A549 (cell line): ENCODE measurements at regions not wholly inside any gene's neighbourhood (a gene's known extent, or its start where the extent isn't known, plus 50 kb on each side); places are given as distances from the start of the nearest gene placed in this dataset.

Experiments used
- ATAC-seq, 2 experiments: fragments of 200-7000 bp in 1 of 2; fragments of >200 bp in 1 of 2; cut with Nextera tagmentation in 1 of 2; cut with Tn5 transposase in 1 of 2; 3 replicates each; pipeline versions ENCODE4 v1.8.0 to v1.9.1; 2018 to 2020; ENCODE audit warnings: mild to moderate bottlenecking in 1 of 2, moderate library complexity in 1 of 2
- CTCF ChIA-PET: fragments of 300-600 bp; sonication (Branson Sonifier 250); formaldehyde crosslinking; extraction: SDS; loops from one replicate; lab custom pipeline; 2021; ENCODE audit warnings: antibody characterized with exemption, inconsistent platforms; lab: Yijun Ruan, JAX
- POLR2A ChIA-PET: fragments of 350-600 bp; formaldehyde crosslinking; extraction: SDS; loops from one replicate; lab custom pipeline; 2021; ENCODE audit warnings: antibody characterized with exemption, inconsistent platforms; lab: Yijun Ruan, JAX
- DNase-seq, 2 experiments: peaks; one replicate each; pipeline versions ENCODE4 v3.0.0 to v3.0.0-alpha.2; 2011 to 2016; ENCODE audit warnings: low read depth in 1 of 2, low spot score in 1 of 2
- FAIRE-seq: peaks from 2 replicates; lab custom pipeline; 2011; peaks lifted over from hg19 to GRCh38; lab: Jason Lieb, UNC
- H3K27ac ChIP-seq, 2 experiments: fragments of >200 bp; sonication (Bioruptor Twin); formaldehyde crosslinking; 3 replicates each; pipeline ENCODE4 v1.5.1; 2016 to 2017
- H3K4me1 ChIP-seq: fragments of >200 bp; sonication (Bioruptor Twin); formaldehyde crosslinking; 3 replicates; pipeline ENCODE4 v1.6.1; 2016
- H3K4me2 ChIP-seq: fragments of >200 bp; sonication (Bioruptor Twin); formaldehyde crosslinking; 3 replicates; pipeline ENCODE4 v1.6.1; 2016
- H3K4me3 ChIP-seq: fragments of >200 bp; sonication (Bioruptor Twin); formaldehyde crosslinking; 3 replicates; pipeline ENCODE4 v1.5.1; 2016
- H3K9me3 ChIP-seq: fragments of >200 bp; sonication (Bioruptor Twin); formaldehyde crosslinking; 3 replicates; pipeline ENCODE4 v1.6.1; 2016
- ATOH8 ChIP-seq: fragments of 250-450 bp; sonication (Bioruptor Pico); IDR thresholded peaks from 2 replicates; pipeline ENCODE4 v1.5.0; 2020; ENCODE audit warnings: low read depth, mild to moderate bottlenecking, moderate library complexity
- CEBPB ChIP-seq, 2 experiments: fragments of >200 bp in 1 of 2; sonication (Bioruptor Twin) in 1 of 2; formaldehyde crosslinking in 1 of 2; IDR thresholded peaks; 2 replicates each; pipeline ENCODE4 v1.6.1; 2012 to 2016
- CTCF ChIP-seq: fragments of >200 bp; sonication (Bioruptor Twin); formaldehyde crosslinking; IDR thresholded peaks from 3 replicates; pipeline ENCODE4 v1.5.1; 2016
- EHF ChIP-seq: fragments of 250-450 bp; sonication (Bioruptor Pico); IDR thresholded peaks from 2 replicates; pipeline ENCODE4 v1.5.0; 2020; ENCODE audit warnings: mild to moderate bottlenecking
- GATA3 ChIP-seq: IDR thresholded peaks from 2 replicates; pipeline ENCODE4 v1.6.1; 2012; ENCODE audit warnings: borderline replicate concordance
- HDAC2 ChIP-seq: fragments of 200-600 bp; sonication (generic); IDR thresholded peaks from 2 replicates; pipeline ENCODE4 v1.6.1; 2016
- HEYL ChIP-seq: fragments of 250-450 bp; sonication (Bioruptor Pico); IDR thresholded peaks from 2 replicates; pipeline ENCODE4 v1.8.0; 2021; ENCODE audit warnings: mild to moderate bottlenecking, moderate library complexity
- HOXA7 ChIP-seq: fragments of 250-450 bp; sonication (Bioruptor Pico); IDR thresholded peaks from 2 replicates; pipeline ENCODE4 v1.5.0; 2020; ENCODE audit warnings: mild to moderate bottlenecking, moderate library complexity
- HOXB13 ChIP-seq: fragments of 250-450 bp; sonication (Bioruptor Pico); IDR thresholded peaks from 2 replicates; pipeline ENCODE4 v1.5.0; 2020; ENCODE audit warnings: low read depth, mild to moderate bottlenecking, moderate library complexity
- MAFK ChIP-seq: fragments of 450-650 bp; IDR thresholded peaks from 2 replicates; pipeline ENCODE4 v1.6.1; 2014; ENCODE audit not compliant: partially characterized antibody
- NR3C1 ChIP-seq: fragments of >200 bp; sonication (Bioruptor Twin); formaldehyde crosslinking; IDR thresholded peaks from 3 replicates; pipeline ENCODE4 v1.6.1; 2017
- PHF8 ChIP-seq: fragments of 200-600 bp; sonication (generic); IDR thresholded peaks from 2 replicates; pipeline ENCODE4 v1.6.1; 2016; ENCODE audit warnings: low read depth, mild to moderate bottlenecking, antibody characterized with exemption, moderate library complexity, borderline replicate concordance
- POLR2A ChIP-seq: IDR thresholded peaks from 2 replicates; pipeline ENCODE4 v1.6.1; 2012; ENCODE audit warnings: mild to moderate bottlenecking, low read length
- POLR2AphosphoS2 ChIP-seq: conservative IDR thresholded peaks from 2 replicates; pipeline ENCODE4 v1.6.1; 2012; ENCODE audit warnings: low read length, improper control_type of control experiment, inconsistent platforms
- REST ChIP-seq: fragments of 200-600 bp; sonication (generic); IDR thresholded peaks from 2 replicates; pipeline ENCODE4 v1.6.1; 2016; ENCODE audit warnings: antibody characterized with exemption, mild to moderate bottlenecking, moderate library complexity
- RFX5 ChIP-seq: fragments of 450-650 bp; IDR thresholded peaks from 2 replicates; pipeline ENCODE4 v1.7.1; 2014; ENCODE audit warnings: antibody characterized with exemption, mild to moderate bottlenecking, moderate library complexity
- TFCP2L1 ChIP-seq: fragments of 250-450 bp; sonication (Bioruptor Pico); IDR thresholded peaks from 2 replicates; pipeline ENCODE4 v1.5.0; 2021; ENCODE audit warnings: mild to moderate bottlenecking
- TP53 ChIP-seq: fragments of 250-450 bp; sonication (Bioruptor Pico); IDR thresholded peaks from 2 replicates; pipeline ENCODE4 v1.5.0; 2021; ENCODE audit warnings: mild to moderate bottlenecking, moderate library complexity
- ZFP36 ChIP-seq: fragments of 450-650 bp; IDR thresholded peaks from 2 replicates; pipeline ENCODE4 v1.6.1; 2014; ENCODE audit warnings: borderline replicate concordance; ENCODE audit not compliant: partially characterized antibody
- ZNF302 ChIP-seq: fragments of 250-450 bp; sonication (Bioruptor Pico); IDR thresholded peaks from 2 replicates; pipeline ENCODE4 v1.9.0; 2021; ENCODE audit warnings: inconsistent platforms, mild to moderate bottlenecking, moderate library complexity
- WGBS: methylation state at CpG from one replicate; pipeline ENCODE4 v1.1.6; 2017; ENCODE audit errors: missing lambda C conversion rate; 5-methylcytosine and 5-hydroxymethylcytosine counted together

GRCh38 chr13:106873810-106874209, 305.9 kb upstream of the ARGLU1 start (continued):
- TF ChIP-seq REST, result no peak
- TF ChIP-seq RFX5, result no peak
- TF ChIP-seq ATOH8, result no peak
- TF ChIP-seq PHF8, result no peak
- TF ChIP-seq HOXB13 (CRISPR knock-in tag), result no peak

GRCh38 chr13:106867249-106867648, 299.3 kb upstream of the ARGLU1 start:
- ChIA-PET POLR2A (no interaction called here), CTCF (no interaction called here)
- Histone ChIP-seq H3K4me2 (no peak overlapping the region), H3K27ac (no peak overlapping the region), H3K4me1 (no peaks in the 10 kb centered on the region), H3K4me3 (no peak overlapping the region), H3K9me3 (no peaks in the 10 kb centered on the region)
- no peak for DNase-seq
- 22% methylated on average over 13 of the region's 13 CpGs for WGBS
- no peak for FAIRE-seq
- no peak for ATAC-seq
- TF ChIP-seq MAFK, result no peak
- TF ChIP-seq POLR2AphosphoS2, result no peak
- TF ChIP-seq NR3C1, result no peak
- no peak for TF ChIP-seq POLR2A
- no peak for TF ChIP-seq CTCF
- TF ChIP-seq GATA3, result no peak
- no peak for TF ChIP-seq ZNF302

GRCh38 chr13:106865716-106866440, 297.9 kb upstream of the ARGLU1 start:
- no peak for FAIRE-seq
- POLR2A ChIA-PET, result no interaction called here
- H3K27ac ChIP-seq, result no peak overlapping the region
- CTCF ChIA-PET, result no interaction called here
- TF ChIP-seq POLR2AphosphoS2, result no peak
- TF ChIP-seq TP53 (CRISPR knock-in tag), result no peak
- TF ChIP-seq HOXA7 (CRISPR knock-in tag), result no peak
- TF ChIP-seq, all 56 proteins: peak for 0
- no peak overlapping the region for H3K4me2 ChIP-seq
- H3K4me3 ChIP-seq, result no peak overlapping the region
- no peak for ATAC-seq
- no peak for DNase-seq
- H3K4me1 ChIP-seq, result no peaks in the 10 kb centered on the region
- WGBS, result 24% methylated on average over 3 of the region's 3 CpGs
- no peaks in the 10 kb centered on the region for H3K9me3 ChIP-seq

- 3% methylated on average over 4 of the region's 4 CpGs for WGBS
- Histone ChIP-seq H3K4me3 (no peak overlapping the region), H3K9me3 (no peaks in the 10 kb centered on the region)
- FAIRE-seq, result no peak
- no peak for DNase-seq
- TF ChIP-seq ZNF302 (no peak), EHF (CRISPR knock-in tag) (no peak), MAFK (no peak), HOXA7 (CRISPR knock-in tag) (no peak), PHF8 (no peak), CEBPB (IDR thresholded peaks at IDR 0.05) (no peak), ZFP36 (no peak), HEYL (no peak), HDAC2 (no peak), TFCP2L1 (CRISPR knock-in tag) (no peak)
- TF ChIP-seq, all 56 proteins: peak for 0
- H3K4me1 ChIP-seq, result no peaks in the 10 kb centered on the region
- no peak for ATAC-seq
- ChIA-PET POLR2A (no interaction called here), CTCF (no interaction called here)
- H3K27ac ChIP-seq, result no peak overlapping the region
- no peak overlapping the region for H3K4me2 ChIP-seq
Observed at GRCh38 chr13:106859533-106859904, 291.6 kb upstream of the ARGLU1 start.
